ENCODE measurements at regions not wholly inside any gene's neighbourhood (a gene's known extent, or its start where the extent isn't known, plus 50 kb on each side); places are given as distances from the start of the nearest gene placed in this dataset.
"Not testable (repeated sequence)": the region's sequence is repeated elsewhere in the genome, so short reads cannot be mapped to it uniquely, and the experiment has no call there.

DNA sequence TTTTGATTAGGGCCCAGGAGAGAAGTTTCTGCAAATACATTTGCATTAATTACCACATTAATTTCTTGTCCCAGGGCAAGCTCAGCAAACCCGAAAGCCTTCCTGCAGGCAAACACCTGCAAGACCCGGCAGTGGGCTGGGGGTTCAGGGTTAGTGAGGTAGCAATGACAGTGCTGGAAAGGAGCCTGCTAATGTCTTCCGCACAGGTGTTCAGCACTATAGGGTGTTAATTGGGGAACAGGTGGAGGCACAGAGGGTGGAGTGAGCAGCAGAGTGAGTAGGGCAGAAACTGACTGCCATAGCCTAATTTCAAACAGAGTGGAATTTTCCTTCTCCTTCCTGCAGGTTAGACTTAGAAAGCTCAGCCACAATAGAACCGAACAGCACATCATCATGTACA, 50.9 kb upstream of the UBASH3B start:
- no peak for DNase-seq (ENCODE audit: low spot score)

DNA sequence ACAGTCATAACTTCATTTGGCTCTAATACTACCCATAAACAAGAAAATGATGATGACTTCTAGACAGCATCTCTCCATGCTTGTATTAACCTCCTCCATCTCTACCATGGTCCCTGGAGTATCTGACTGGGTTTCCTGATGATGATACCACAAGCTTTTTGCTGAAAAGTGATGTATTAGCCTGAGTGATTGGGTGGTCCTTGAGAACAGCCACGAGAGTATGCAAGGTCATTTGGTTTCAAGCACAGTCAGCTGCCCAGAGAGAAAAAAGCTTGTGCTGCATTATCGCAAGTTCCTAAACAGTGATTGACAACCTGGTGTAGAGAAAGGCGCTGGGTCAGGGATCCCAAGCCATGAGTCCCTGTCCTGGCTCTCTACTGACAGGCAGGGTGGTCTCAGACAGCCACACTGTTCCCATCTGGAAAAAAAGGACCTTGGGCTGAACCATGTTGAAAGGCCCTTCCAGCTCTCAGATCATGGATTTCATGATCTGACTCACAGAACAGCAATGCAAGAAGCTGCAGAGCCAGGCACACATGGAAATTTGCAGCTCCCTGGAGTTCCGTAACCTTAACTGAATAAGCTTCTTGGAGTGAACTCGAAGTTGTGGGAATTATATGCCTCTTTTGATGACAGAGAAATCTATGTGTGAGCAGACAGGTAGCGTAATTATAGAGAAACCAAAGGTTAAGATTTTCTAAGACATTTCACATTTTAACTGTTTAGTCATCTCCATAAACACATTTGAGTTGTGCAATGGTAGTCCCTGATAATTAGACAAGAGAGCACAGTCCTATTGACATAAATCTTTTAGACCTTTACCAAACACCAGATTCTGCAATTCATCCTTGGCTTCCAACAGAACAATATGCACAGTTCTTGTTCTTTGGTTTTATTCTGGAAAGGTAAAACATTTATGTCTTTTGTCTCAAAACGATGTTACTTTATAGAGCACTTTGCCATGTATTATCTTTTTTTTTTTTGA, 54.1 kb upstream of the UBASH3B start:
- DNase-seq (ENCODE audit: low spot score): no peak

DNA sequence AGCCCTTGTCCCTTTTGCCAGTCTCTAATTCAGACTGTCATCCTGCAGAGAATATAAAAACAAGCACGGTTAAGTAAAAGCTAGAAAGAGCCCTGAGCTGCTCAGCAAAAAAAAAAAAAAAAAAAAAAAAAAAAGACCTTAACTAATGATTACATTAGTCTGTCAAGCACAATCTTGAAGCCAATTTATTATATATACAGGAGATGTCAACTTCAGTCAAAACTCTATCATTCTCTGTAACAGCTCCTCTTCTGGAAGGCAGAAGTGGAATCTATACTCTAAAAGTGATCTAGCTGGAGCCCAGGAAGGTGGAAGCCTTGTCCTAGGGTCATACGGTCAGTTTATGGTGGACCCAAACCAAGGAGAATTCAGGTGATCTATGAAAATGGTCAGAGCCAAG, 55.2 kb upstream of the UBASH3B start:
- no peak for DNase-seq (ENCODE audit: low spot score)

DNA sequence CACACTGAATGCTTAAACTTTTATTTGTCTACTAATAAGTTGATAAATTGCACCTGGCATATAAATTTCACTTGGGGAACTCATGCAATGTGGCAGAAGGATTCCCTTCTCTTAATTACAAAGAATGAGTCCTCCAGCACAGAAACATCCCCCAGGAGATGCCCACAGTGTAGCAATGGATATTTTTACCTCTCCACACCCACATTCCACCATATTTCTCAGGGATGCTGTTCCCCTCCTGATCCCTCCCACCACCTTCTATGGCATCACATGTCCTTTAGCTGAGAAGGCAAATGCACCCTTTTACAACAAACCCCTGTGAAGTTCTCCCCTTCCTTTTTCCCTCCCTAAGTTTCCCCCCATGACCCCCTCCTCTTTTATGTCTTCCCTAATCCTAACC, 56.1 kb upstream of the UBASH3B start:
- no peak for DNase-seq (ENCODE audit: low spot score)

DNA sequence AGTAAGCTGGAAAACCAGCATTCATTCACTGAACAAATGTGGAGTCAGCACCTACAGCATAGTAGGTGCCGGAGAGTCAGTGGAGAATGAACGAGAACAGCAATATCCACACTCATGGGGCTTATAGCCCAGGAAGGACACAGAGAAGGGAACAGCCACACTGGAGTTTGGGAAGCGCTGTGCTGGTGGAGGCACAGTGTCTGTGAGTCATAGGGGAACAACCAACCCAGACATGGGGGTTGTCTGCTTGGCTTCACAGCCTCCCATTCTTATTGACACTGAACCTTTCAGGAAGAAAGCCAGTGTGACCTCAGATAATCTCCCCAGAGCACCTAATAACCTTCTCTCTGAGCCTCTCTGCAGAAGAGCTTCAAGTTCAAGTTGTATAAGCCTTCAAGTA, 56.6 kb upstream of the UBASH3B start:
- DNase-seq (ENCODE audit: low spot score): no peak

DNA sequence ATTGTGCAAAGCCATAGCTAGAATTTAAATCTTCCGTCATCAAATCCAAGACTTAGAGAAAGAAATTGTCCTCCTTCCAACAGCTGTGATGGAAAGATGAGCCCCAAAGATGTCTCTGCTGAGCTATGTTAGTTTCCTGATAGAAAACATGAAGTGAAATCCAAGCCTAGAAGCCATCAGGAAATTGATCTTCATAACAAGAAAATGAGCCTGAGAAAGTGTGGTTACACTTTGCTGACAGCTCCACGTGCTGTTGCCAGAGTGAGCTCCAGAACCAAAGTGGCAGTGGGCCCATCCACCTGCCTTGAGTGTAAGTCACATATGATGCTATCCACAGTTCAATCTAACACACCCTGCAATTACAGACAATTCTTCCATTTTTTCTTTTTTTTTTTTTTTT, 58.0 kb upstream of the UBASH3B start:
- DNase-seq (ENCODE audit: low spot score): no peak

DNA sequence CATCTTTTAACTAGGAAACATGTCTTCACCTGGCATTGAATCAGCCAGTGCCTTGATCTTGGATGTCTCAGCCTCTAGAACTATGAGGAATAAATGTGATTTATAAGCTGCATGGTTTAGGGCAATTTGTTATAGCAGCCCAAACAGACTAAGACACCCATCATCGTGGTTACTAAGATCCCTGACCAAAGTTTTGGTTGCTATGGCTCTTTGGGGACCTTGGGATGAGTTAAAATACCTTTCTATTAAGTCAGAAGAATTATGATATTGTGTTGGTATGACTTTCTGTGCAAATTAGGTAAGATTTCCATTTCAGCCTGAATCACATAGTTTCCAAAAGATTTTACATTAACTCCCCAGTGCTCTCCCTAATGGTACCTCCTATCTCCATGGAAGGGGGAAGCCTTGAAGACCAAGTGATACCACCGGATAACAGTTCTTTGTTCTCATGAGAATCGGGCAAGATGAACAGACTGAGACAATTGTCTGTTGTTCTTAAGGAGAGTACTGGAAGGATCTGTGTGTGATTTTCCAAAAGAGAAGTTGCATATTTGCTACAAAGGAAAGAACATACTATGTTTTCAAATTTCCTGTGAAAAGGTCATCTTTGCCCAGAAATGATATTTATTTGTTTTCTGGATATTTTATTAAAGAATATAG, 60.4 kb upstream of the UBASH3B start:
- no peak for DNase-seq (ENCODE audit: low spot score)

DNA sequence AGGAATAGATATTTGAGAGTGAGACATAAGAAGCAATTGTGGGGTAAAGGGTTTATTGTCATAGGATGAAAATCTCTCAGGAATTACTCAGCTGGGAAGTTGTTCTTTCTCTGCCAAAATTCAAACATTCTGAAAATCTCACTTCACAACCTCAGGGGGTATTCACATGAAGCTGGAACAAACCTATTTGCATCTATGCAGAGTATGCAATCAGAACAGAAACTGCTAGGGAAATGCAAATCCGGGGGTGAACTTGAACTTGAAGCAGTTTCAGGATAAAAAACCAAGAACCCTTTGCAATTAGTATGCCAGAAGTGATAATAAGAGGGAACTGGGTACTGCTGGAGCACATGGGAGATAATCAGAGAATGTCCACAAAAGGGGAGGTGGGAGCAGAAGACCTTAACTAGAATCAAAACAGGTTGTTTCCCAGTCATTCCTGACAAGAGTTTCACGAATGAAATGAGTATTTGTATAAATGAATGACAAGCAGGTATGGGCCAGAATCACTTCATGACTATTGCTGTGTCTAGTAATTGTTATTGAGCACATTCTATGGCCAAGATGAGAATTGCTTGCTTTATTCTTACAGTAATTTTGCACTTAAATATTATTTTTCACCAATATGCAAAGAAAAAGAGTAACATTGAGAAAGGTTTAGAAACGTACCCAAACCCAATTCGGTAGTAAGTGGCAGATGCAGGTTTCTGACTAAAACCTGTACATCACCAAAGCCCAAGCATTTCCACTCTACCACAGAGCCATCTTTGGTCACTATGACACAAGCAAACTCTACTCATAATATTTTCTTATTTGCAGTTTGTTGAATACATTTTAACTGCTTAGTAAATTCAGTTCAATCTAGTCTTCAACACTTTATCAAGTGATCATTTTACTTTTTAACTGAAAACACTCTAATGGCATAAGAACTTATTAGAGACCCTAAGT, 61.8 kb upstream of the UBASH3B start:
- DNase-seq (ENCODE audit: low spot score): no peak

DNA sequence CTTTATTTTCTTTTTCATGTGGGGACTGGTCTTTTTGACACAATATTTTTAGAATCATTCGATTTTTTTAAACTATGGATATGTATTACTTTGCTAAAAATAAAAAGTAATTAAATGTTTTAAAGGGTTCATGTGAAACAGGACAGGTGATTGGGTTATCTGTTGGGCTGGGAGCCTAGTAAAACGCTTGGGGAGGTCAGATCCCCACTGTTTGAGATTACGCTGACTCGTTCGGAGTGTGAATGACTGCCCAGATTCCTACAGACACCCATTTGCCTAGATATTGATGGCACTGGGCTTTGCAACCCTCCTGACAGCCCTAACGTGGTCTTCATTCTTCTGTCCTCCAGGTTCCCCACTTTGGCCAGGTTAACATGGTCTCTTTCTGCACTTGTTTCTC, 62.9 kb upstream of the UBASH3B start:
- DNase-seq (ENCODE audit: low spot score): no peak

DNA sequence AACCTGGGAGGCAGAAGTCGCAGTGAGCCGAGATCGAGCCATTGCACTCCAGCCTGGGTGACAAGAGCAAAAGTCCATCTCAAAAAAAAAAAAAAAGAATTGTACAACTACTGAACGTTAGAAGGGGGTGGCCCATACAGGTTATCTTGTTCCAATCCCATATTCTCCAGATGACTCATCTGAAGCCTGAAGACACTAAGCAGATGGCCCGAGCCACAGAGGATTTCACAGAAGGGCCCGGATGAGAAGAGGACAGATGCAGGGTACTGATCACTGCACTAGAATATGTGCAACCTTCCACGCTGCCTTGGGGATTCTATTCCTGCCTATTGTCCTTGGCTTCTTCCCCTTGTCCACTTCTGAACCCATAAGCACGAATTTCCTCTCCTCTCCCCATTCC, 70.9 kb upstream of the UBASH3B start:
- no peak for DNase-seq (ENCODE audit: low spot score)

DNA sequence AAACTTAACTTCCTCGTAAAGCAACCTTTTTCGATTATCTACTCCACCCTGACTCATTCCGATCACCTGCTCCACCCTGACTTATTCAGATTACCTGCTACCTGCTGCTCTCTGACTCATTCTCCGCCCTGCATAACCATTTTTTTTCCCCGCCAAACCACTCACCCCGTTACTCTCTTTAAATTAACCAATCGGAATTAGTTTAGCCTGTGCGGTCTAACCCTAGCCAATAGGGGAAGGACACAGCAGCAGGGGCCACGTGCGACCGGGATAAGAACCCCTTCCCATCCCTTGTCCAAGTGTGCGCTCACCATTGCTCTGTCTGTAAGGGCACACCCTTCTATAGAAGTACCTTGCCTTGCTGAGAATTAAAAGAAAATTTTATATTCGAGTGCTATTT, 75.5 kb upstream of the UBASH3B start:
- DNase-seq (ENCODE audit: low spot score): not testable (repeated sequence)

DNA sequence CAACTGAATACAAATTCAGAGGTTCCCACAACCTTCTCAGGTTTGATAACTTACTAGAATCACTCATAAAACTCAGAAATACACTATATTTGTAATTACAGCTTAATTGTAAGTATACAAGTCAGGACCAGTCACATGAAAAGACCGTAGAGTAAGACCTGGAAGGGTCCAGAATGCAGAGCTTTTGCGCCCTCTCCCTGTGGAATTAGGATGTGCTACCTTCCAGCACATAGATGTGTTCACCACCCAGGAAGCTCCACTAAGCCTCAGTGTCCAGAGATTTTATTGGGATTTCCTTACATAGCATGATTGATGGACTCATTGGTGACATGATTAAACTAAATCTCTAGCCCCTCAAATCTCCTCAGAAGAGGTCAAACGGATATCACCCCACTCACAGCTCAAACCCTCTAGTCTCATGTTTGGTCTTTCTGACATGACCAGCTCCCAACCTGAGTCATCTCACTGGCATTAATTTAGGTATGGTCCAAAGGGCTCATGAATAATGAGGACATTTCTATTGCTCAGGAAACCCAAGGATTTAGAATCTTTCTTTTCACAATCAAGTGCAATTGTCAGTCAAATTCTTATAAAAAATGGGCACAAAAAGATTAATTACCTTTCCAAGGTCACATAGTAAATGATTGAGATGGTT, 77.2 kb upstream of the UBASH3B start:
- DNase-seq (ENCODE audit: low spot score): no peak

DNA sequence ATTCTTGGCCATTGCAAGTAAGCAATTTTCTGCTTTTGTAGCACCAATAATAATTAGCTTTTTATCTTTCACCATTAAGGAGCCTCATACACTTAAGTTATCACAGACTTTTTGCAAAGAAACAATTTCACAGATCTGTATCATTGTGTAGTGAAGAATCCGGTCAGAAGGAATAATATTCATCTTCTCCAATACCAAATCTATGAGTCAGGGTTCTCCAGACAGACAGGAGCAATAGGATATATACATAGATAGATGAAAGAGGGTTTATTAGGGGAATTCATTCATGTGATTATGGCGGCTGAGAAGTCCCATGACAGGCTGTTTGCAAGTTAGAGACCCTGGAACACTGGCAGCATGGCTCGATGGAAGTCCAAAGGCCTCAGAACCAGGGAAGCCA, 82.9 kb upstream of the UBASH3B start:
- DNase-seq (ENCODE audit: low spot score): no peak

DNA sequence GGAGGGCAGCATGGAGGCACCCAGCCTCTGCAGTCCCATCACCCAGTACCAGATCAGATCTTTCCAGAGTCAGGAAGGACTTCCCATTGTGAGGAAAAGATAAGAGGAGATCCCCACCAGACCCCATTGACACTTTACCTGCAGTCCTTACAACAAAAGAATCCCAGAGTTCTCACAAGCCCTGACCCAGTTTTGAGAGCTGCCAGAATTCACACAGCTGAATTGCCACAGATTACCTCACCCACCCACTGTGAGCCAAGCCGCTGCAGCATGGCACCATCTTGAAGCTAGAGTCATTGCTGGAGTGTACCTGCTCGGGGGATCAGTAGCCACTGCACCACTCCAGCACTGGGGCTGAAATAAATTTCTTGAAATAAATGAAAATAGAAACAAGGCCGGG, 91.8 kb upstream of the UBASH3B start:
- DNase-seq (ENCODE audit: low spot score): no peak

DNA sequence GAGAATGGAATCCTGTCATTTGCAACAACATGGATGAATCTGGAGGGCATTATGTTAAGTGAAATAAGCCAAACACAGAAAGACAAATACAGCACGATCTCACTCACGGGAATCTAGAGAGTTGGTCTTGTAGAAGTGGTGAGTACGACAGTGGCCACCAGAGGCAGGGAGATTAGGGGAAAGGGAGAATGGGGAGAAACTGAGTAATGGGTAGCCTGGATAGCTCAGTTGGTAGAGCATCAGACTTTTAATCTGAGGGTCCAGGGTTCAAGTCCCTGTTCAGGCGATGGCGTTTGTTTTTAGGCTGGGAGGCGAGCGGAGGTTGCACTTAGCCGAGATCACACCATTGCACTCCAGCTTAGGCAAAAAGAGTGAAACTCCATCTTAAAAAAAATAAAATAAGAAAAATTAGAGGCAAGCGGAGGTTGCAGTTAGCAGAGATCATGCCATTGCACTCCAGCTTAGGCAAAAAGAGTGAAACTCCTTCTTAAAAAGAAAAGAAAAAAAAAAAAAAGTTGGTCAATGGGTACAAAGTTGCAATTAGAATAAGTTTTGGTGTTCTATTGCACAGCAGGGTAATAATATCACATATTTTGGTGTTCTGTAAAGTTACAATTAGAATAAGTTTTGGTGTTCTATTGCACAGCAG, 95.7 kb upstream of the UBASH3B start:
- no peak for DNase-seq (ENCODE audit: low spot score)

DNA sequence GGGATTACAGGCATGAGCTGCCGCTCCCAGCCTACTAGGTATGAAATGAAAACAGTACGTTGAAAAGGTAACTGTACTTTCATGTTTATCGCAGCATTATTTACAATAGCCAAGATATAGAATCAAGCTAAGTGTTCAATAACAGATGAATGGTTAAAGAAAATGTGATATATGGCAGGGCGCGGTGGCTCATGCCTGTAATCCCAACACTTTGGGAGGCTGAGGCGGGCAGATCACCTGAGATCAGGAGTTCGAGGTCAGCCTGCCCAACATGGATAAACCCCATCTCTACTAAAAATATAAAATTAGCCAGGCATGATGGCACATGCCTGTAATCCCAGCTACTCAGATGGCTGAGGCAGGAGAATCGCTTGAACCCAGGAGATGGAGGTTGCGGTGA, 96.3 kb upstream of the UBASH3B start:
- not testable (repeated sequence) for DNase-seq (ENCODE audit: low spot score)

DNA sequence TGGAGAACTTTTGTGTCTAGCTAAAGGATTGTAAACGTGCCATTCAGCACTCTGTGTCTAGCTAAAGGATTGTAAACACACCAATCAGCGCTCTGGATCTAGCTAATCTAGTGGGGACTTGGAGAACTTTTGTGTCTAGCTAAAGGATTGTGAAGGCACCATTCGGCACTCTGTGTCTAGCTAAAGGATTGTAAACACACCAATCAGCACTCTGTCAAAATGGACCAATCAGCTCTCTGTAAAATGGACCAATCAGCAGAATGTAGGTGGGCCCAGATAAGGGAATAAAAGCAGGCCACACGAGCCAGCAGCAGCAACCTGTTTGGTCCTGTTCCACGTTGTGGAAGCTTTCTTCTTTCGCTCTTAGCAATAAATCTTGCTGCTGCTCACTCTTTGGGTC, 98.4 kb upstream of the UBASH3B start:
- not testable (repeated sequence) for DNase-seq (ENCODE audit: low spot score)

DNA sequence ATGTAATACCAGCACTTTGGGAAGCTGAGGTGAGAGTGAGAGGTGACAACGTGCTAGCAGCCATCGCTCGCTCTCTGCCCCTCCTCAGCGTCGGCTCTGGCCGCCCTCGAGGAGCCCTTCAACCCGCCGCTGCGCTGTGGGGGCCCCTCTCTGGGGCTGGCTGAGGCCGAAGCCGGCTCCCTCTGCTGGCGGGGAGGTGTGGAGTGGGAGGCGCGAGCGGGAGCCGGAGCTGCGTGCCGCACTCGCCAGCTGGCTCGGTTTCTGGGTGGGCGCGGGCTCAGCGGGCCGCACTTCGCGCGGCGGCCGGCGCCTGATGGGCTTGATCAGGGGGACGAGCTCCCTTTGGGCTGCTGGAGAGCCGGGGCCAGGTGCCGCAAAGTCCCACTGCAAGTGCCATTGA, 98.9 kb upstream of the UBASH3B start:
- DNase-seq (ENCODE audit: low spot score): peak; percentile 23

DNA sequence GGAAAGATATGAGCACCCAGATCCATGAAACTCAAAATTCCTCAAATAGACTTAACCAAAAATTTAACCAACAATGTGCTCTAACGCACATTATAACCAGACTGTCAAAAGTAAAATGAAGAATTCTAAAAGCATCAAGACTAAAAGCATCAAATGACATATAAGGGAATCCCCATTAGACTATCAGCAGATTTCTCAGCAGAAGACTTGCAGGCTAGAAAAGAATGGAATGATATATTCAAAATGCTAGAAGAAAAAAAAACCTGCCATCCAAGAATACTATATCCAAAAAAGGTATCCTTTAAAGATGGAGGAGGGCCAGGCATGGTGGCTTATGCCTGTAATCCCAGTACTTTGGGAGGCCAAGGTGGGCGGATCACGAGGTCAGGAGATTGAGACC, 117.5 kb upstream of the UBASH3B start:
- no peak for DNase-seq (ENCODE audit: low spot score)

DNA sequence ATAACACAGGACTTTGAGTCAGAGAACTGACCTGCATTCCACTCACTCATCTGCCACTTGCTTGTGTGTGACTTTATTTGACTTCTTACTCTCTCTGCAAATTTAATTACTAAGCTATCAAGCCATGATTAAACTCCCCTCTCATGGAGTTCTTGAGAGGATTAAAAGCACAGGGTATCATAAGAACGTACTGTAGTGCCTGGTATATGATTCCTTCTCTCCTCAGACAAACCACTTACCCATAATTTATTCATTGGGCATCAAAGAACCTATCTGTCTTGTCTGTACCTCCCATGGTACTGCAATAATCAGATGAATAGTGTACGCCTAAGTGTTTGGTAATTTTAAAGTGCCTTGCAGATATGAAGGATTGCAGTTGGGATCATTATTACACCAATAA, 130.6 kb upstream of the UBASH3B start:
- DNase-seq (ENCODE audit: low spot score): no peak
